Skeletal muscle tissue (tissue), 3 donors: ENCODE measurements at regions not wholly inside any gene's neighbourhood (a gene's known extent, or its start where the extent isn't known, plus 50 kb on each side); places are given as distances from the start of the nearest gene placed in this dataset.

Source experiments
- H3K27ac ChIP-seq: one replicate; pipeline ENCODE4 v1.7.0; 2013; ENCODE audit warnings: mild to moderate bottlenecking, low read depth, low read length, inconsistent platforms
- H3K27me3 ChIP-seq, 3 donors: one replicate each; pipeline ENCODE4 v1.7.0; 2013; ENCODE audit warnings: low read length in 3 of 3; ENCODE audit not compliant: control insufficient read depth in 3 of 3, insufficient read depth in 3 of 3
- H3K36me3 ChIP-seq, 3 donors: one replicate each; pipeline ENCODE4 v1.7.0; 2013; ENCODE audit warnings: low read length in 3 of 3; ENCODE audit not compliant: control insufficient read depth in 3 of 3, insufficient read depth in 3 of 3
- H3K4me1 ChIP-seq, 3 donors: one replicate each; pipeline ENCODE4 v1.7.0; 2013; ENCODE audit warnings: low read length in 3 of 3, mild to moderate bottlenecking in 3 of 3; ENCODE audit not compliant: control insufficient read depth in 3 of 3, insufficient read depth in 3 of 3
- H3K4me3 ChIP-seq, 3 donors: one replicate each; pipeline ENCODE4 v1.7.0; 2013; ENCODE audit warnings: low read length in 3 of 3
- H3K9ac ChIP-seq, 3 donors: one replicate each; pipeline ENCODE4 v1.7.0; 2013; ENCODE audit warnings: low read length in 3 of 3, mild to moderate bottlenecking in 3 of 3, moderate library complexity in 2 of 3, low read depth in 1 of 3
- H3K9me3 ChIP-seq, 3 donors: one replicate each; pipeline ENCODE4 v1.7.0; 2013; ENCODE audit warnings: low read length in 3 of 3; ENCODE audit not compliant: control insufficient read depth in 3 of 3
- donor health status: Osteomylitis.

GRCh38 chr4:175973027-175973923 is 92.4 kb upstream of the WDR17 start:
- H3K4me1 ChIP-seq = no peaks in the 10 kb centered on the region
- no peak overlapping the region for H3K27ac ChIP-seq
- H3K9me3 ChIP-seq = no peaks in the 10 kb centered on the region
- no peak overlapping the region for H3K9ac ChIP-seq
- H3K27me3 ChIP-seq = no peaks in the 10 kb centered on the region
- H3K36me3 ChIP-seq = no peaks in the 10 kb centered on the region
- H3K4me3 ChIP-seq = no peak overlapping the region

- H3K9ac ChIP-seq = no peak overlapping the region
- H3K27ac ChIP-seq = no peak overlapping the region
- H3K36me3 ChIP-seq = no peaks in the 10 kb centered on the region
- H3K27me3 ChIP-seq = no peaks in the 10 kb centered on the region
- H3K4me3 ChIP-seq = no peak overlapping the region
- no peaks in the 10 kb centered on the region for H3K4me1 ChIP-seq
- H3K9me3 ChIP-seq = no peaks in the 10 kb centered on the region
Measured at GRCh38 chr4:175983636-175984035, 82.0 kb upstream of the WDR17 start.

- H3K27ac ChIP-seq = no peak overlapping the region
- no peaks in the 10 kb centered on the region for H3K36me3 ChIP-seq
Measured at GRCh38 chr4:175986668-175987067, 79.0 kb upstream of the WDR17 start.

GRCh38 chr4:175988511-175988910 is 77.1 kb upstream of the WDR17 start:
- H3K9ac ChIP-seq = no peak overlapping the region
- no peaks in the 10 kb centered on the region for H3K36me3 ChIP-seq
- H3K4me3 ChIP-seq = no peak overlapping the region
- no peaks in the 10 kb centered on the region for H3K4me1 ChIP-seq
- H3K27ac ChIP-seq = no peak overlapping the region
- no peaks in the 10 kb centered on the region for H3K27me3 ChIP-seq
- H3K9me3 ChIP-seq = no peaks in the 10 kb centered on the region

More at GRCh38 chr4:175986668-175987067, 79.0 kb upstream of the WDR17 start:
- H3K27me3 ChIP-seq = no peaks in the 10 kb centered on the region
- no peaks in the 10 kb centered on the region for H3K4me1 ChIP-seq
- no peak overlapping the region for H3K9ac ChIP-seq
- no peaks in the 10 kb centered on the region for H3K9me3 ChIP-seq
- H3K4me3 ChIP-seq = no peak overlapping the region

GRCh38 chr4:175996206-175996605 is 69.4 kb upstream of the WDR17 start:
- Histone ChIP-seq H3K4me3 (no peak overlapping the region), H3K4me1 (peaks cover 2 to 4% (median 3%) of the 10 kb centered on the region in 3 donors), H3K27ac (no peak overlapping the region), H3K36me3 (no peaks in the 10 kb centered on the region), H3K9me3 (no peaks in the 10 kb centered on the region), H3K27me3 (peaks cover 5 to 12% (median 7%) of the 10 kb centered on the region in 3 donors), H3K9ac (no peak overlapping the region)

- no peaks in the 10 kb centered on the region for H3K36me3 ChIP-seq
- H3K27ac ChIP-seq = no peak overlapping the region
- peaks cover 6 to 17% (median 12%) of the 10 kb centered on the region in 3 donors for H3K27me3 ChIP-seq
- H3K4me1 ChIP-seq = peaks cover 8 to 10% (median 9%) of the 10 kb centered on the region in 3 donors
- no peaks in the 10 kb centered on the region for H3K9me3 ChIP-seq
- no peak overlapping the region for H3K9ac ChIP-seq
- H3K4me3 ChIP-seq = no peak overlapping the region
Measured at GRCh38 chr4:175997291-175997690, 68.3 kb upstream of the WDR17 start.

GRCh38 chr4:175998782-175999181 is 66.9 kb upstream of the WDR17 start:
- Histone ChIP-seq H3K9ac (no peak overlapping the region), H3K4me3 (no peak overlapping the region), H3K27ac (no peak overlapping the region), H3K36me3 (no peaks in the 10 kb centered on the region), H3K27me3 (peaks cover 6 to 17% (median 12%) of the 10 kb centered on the region in 3 donors), H3K9me3 (no peaks in the 10 kb centered on the region), H3K4me1 (peaks cover 8 to 11% (median 10%) of the 10 kb centered on the region in 3 donors)

- Histone ChIP-seq H3K9me3 (no peaks in the 10 kb centered on the region), H3K9ac (no peak overlapping the region), H3K27ac (no peak overlapping the region), H3K27me3 (peaks cover 6 to 17% (median 12%) of the 10 kb centered on the region in 3 donors), H3K36me3 (no peaks in the 10 kb centered on the region), H3K4me1 (peaks cover 8 to 11% (median 10%) of the 10 kb centered on the region in 3 donors), H3K4me3 (no peak overlapping the region)
Measured at GRCh38 chr4:175999944-176000343, 65.7 kb upstream of the WDR17 start.

GRCh38 chr4:176001151-176002006 is 64.3 kb upstream of the WDR17 start:
- Histone ChIP-seq H3K27ac (no peak overlapping the region), H3K4me1 (peaks cover 8 to 11% (median 10%) of the 10 kb centered on the region in 3 donors), H3K27me3 (peaks cover 6 to 17% (median 12%) of the 10 kb centered on the region in 3 donors), H3K36me3 (no peaks in the 10 kb centered on the region), H3K9ac (peak overlapping the region; percentile 2 to 60 (median 30)), H3K9me3 (no peaks in the 10 kb centered on the region), H3K4me3 (peak overlapping the region; percentile 64 to 75 (median 73))
